KOPT-K1 (cell line): ENCODE measurements at regions not wholly inside any gene's neighbourhood (a gene's known extent, or its start where the extent isn't known, plus 50 kb on each side); places are given as distances from the start of the nearest gene placed in this dataset.
"Not testable (repeated sequence)": the region's sequence is repeated elsewhere in the genome, so short reads cannot be mapped to it uniquely, and the experiment has no call there.

Experiments used
- H3K27ac ChIP-seq: fragments of 200-600 bp; sonication (generic); 2 replicates; pipeline ENCODE4 v1.5.1; 2016; ENCODE audit warnings: antibody characterized with exemption, mild to moderate bottlenecking, low read depth, low read length; ENCODE audit not compliant: poor library complexity, severe bottlenecking
- H3K36me3 ChIP-seq: fragments of 200-600 bp; sonication (generic); 2 replicates; pipeline ENCODE4 v1.5.1; 2017; ENCODE audit warnings: antibody characterized with exemption, mild to moderate bottlenecking, low read length, moderate library complexity; ENCODE audit not compliant: insufficient read depth
- H3K9me3 ChIP-seq: fragments of 200-600 bp; sonication (generic); 2 replicates; pipeline ENCODE4 v1.5.1; 2017; ENCODE audit warnings: antibody characterized with exemption, low read length, mild to moderate bottlenecking; ENCODE audit not compliant: insufficient read depth, poor library complexity, severe bottlenecking

DNA sequence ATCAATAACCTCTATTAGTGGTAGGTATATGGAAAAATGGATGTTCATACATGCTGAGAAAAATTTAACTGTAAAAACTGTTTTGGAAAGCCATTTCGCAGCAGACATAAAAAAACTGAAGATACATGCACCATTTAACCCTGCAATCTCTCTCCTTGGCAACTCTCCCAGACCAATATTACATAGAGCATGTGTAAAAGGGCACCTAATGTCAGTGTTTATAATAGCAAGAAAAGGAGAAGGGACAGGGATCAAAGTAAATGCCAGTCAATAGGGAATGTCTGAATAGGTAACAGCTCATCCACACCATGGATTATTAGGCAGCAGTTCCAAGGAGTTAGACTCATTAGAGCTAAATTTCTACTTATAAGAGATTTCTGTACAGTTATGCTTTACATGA lies 77.2 kb downstream of the BTG1 start:
- H3K27ac ChIP-seq = no peak overlapping the region
- no peaks in the 10 kb centered on the region for H3K36me3 ChIP-seq
- peaks cover 14% of the 10 kb centered on the region for H3K9me3 ChIP-seq

DNA sequence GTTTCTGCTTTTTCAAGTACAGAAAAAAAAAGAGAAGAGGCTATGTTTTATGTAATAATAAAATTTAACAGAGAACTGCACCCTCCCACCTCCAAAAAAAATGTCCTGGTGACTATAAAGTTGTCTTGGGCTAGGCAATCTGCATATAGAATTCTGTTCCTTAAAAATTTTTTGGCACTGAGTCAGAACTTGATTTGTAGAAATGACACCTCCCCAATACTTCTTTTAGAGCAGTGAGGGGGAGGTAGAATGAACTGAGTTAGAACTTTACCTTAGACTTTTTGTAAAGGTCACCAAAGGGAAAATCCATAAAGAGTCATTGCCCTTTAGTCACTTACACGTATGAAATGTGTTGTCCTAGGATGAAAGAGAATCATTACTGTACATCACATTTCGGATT lies 80.0 kb downstream of the BTG1 start:
- Histone ChIP-seq H3K36me3 (no peaks in the 10 kb centered on the region), H3K27ac (no peak overlapping the region), H3K9me3 (no peaks in the 10 kb centered on the region)

DNA sequence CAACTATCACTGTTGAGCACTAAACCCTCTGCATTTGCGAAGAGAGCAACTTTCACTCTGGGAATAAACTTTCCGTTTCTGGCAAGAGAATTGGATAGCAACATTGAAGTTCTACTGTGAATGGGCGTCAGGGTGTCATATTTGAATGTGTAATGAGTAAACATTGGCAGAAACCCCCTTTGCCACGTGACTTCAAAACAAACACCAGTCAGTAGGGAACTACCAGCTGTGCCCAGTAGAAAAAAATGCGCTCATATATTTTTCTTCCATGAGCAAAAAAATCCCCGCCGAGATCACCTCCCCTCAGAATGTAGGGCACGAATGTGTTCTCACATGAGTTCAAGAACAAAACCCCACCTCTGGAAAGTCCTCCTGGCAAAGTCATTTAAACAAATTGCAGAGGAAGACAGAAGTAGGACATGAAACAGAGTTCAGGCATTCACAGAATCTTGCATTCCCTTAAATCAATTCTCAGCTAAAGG lies 80.6 kb downstream of the BTG1 start:
- no peak overlapping the region for H3K27ac ChIP-seq
- no peaks in the 10 kb centered on the region for H3K9me3 ChIP-seq
- no peaks in the 10 kb centered on the region for H3K36me3 ChIP-seq

DNA sequence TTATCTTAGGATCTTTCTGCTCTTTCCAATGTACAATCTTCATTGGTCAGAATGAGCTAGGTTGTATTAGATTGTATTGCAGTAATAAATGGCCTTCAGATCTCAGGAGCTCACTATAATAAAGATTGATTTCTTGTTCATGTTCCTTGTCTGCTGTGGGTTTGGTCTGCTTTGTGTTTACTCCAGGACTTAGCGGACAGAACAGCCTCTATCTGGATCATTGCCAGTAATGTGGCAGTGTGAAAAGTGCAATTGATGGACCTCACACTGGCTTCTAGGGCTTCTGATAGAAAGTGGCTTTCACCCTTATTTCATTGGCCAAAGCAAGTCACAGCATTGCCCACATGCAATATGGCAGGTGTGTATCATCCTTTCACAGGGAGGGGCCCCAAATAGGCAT lies 81.2 kb downstream of the BTG1 start:
- Histone ChIP-seq H3K36me3 (no peaks in the 10 kb centered on the region), H3K9me3 (no peaks in the 10 kb centered on the region), H3K27ac (no peak overlapping the region)

DNA sequence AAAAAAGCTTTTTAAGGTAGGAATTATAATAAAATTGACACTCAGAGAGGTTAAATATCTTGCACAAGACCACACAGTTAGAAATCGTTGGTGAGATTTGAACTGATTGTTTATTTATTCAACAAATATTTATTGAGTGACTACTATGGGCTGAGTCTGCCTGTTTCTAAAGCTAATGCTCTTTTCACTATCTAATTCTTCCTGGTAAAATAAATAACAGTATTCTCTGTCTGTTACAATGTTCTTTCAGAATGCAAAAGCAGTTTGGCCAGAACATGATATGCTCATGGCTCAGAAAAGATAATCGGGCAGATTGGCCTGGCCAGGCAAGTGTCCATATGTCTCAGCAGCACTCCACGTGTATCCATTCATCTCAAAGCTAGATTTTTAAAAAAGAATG lies 82.0 kb downstream of the BTG1 start:
- Histone ChIP-seq H3K27ac (no peak overlapping the region), H3K36me3 (no peaks in the 10 kb centered on the region), H3K9me3 (no peaks in the 10 kb centered on the region)

DNA sequence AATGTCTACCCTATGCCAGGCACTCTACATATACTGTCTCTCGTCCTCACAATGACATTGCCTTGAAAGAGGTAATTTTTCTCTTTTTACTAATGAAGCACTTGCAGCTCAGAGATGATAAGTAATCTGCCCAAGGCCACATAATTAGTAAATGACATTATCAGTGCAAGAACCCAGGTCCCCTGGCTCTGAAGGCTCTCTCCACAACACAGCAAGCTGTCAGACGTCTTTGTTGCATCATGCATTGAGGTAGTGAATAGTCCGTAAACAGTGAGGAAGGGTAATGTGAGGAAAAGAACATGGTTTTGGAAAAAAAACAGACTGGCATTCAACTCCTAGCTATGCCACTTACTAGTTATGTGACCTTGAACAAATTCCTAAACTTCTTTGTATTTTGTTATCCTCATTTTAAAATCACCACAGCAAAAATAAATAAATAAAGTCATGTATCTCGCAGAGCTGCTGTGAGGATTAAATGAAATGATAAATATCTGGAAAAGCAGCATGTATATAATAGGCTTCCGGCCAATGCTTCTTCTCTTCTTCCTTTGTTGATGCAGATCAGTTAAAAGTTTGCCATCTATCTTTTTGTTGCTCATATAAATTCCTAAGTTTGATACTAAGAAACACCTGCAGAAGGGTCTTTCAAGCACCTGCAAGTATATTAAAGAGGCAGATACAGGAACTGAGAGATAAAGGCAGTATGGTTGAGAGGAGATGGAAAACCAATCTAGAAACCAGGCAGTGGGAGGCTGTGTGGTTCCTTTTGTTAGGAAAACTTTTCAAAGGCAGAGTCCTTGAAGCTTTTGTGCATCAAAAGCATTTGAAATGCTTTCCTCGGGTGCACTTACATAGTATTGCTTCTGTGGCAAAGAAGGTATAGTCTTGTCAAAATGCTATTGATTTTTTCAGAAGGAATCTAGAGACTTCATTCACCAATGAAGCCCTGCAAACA lies 82.8 kb downstream of the BTG1 start:
- Histone ChIP-seq H3K9me3 (no peaks in the 10 kb centered on the region), H3K27ac (no peak overlapping the region), H3K36me3 (no peaks in the 10 kb centered on the region)

DNA sequence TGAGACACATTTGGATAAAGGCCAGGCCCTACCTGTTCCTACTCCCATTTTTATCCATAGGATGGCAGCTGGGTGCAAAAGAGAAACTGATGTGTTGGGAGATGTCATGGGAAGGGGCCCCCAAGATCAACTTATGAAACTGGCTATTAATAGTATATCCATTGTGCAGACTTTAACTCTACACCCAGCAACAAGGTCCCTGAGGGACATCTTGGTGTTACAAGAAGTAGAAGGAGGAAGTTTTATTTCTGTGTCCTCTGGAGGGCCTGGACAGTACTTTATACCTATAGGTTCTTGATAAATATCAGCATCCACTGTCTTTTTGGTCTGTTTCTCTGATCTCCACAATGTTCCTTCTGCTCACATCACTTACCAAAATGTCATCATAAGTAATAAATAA lies 84.6 kb downstream of the BTG1 start:
- no peaks in the 10 kb centered on the region for H3K9me3 ChIP-seq
- H3K27ac ChIP-seq = no peak overlapping the region
- H3K36me3 ChIP-seq = no peaks in the 10 kb centered on the region

DNA sequence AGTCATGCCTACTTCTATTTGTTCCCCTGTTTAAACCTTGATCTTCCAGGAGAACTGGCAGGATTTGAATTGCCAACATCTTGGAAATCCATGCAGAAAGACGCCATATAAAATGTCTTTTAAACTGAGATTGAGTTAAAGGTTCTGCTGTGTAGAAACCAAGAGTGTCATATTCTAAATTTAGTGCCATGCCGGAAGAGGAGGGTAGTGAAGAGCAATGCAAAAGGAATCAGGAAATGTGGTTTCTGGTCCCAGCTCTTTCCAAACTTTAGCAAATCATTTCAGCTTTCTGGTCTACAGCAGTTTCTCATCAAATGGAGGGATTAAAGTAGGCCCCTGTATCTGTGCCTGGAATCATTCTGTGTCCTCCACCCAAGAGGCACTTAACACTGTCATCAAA lies 85.7 kb downstream of the BTG1 start:
- Histone ChIP-seq H3K36me3 (no peaks in the 10 kb centered on the region), H3K9me3 (no peaks in the 10 kb centered on the region), H3K27ac (no peak overlapping the region)

DNA sequence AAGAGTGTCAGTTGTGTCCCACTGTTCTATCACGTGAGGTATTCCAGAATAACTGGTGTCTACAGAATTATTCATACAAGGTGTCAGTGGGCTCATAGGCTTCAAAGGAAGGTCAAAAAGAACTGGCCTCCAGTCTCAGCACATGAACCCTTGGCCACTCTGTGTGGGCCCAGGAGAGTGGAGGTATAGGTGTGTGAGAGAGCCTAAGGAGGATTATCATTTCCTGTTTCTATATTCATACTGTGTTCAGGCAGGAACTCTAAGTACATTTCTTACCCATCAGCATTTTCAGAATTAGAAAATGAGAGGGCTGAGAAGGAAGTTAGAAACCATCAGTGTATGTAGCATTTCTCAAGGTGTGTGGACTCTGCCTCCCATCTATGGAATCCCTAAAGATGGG lies 87.0 kb downstream of the BTG1 start:
- Histone ChIP-seq H3K27ac (no peak overlapping the region), H3K36me3 (no peaks in the 10 kb centered on the region), H3K9me3 (no peaks in the 10 kb centered on the region)

DNA sequence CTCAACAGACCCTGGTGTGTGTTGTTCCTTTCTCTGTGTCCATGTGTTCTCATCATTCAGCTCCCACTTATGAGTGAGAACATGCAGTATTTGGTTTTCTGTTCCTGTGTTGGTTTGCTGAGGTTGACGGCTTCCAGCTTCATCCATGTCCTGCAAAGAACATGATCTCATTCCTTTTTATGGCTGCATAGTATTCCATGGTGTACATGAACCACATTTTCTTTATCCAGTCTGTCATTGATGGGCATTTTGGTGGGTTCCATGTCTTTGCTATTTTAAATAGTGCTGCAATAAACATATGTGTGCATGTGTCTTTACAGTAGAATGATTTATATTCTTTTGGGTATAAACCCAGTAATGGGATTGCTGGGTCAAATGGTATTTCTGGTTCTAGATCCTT lies 88.9 kb downstream of the BTG1 start:
- H3K9me3 ChIP-seq, H3K36me3 ChIP-seq, H3K27ac ChIP-seq: not testable (repeated sequence)

DNA sequence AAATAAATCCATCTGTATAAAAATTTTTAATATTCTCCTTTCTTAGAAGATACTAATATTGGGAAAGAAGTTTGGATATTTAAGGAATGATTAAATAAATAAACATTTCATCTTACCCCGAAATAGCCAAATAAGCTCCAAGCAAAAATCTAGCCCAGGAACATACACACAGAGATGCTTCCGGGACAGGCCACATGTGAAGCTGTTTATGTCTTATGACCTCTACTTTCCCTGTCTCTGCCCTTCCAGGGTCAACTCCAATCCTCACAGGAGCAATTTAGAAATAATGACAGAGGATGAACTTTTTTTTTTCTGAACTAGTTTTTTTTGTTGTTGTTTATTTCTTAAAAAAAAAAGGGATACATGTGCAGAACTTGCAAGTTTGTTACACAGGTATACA lies 89.4 kb downstream of the BTG1 start:
- no peaks in the 10 kb centered on the region for H3K9me3 ChIP-seq
- H3K27ac ChIP-seq = no peak overlapping the region
- no peaks in the 10 kb centered on the region for H3K36me3 ChIP-seq

DNA sequence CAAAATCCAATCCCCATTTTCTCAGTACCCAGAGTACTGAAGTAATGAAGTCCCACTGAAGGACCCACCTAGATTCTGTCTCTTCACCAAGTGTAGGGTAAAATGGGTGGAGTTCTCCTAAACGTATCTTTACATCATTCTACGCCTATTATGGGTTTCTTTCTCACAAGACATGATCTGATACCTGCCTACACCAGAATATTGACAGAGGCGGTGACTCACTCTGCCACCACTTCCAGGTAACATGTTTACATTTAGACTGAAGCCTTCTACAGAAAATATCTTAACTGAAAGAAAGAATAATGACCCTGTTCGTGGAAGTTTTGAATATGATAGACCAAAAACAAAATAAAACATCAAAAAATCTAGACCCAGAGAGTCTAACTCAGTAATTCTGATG lies 89.8 kb downstream of the BTG1 start:
- H3K27ac ChIP-seq = no peak overlapping the region
- no peaks in the 10 kb centered on the region for H3K9me3 ChIP-seq
- no peaks in the 10 kb centered on the region for H3K36me3 ChIP-seq

DNA sequence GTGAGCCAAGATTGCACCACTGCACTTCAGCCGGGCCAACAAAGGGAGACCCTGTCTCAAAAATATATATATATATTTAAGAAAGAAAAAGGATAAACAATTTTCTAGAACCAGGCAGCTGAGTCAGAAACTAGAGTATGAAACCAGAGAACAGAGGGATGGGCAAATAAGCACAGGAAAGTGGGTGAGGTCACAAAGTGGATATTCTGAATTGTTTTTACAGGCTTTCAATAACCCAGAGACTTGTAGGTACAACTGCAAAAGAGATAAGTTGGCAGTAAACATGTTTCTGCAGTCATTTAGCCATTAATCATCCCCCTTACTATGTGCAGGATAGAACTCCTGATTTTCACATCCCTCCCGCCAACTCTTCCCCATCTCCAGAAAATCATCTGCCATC lies 94.2 kb downstream of the BTG1 start:
- no peak overlapping the region for H3K27ac ChIP-seq
- no peaks in the 10 kb centered on the region for H3K9me3 ChIP-seq
- no peaks in the 10 kb centered on the region for H3K36me3 ChIP-seq

DNA sequence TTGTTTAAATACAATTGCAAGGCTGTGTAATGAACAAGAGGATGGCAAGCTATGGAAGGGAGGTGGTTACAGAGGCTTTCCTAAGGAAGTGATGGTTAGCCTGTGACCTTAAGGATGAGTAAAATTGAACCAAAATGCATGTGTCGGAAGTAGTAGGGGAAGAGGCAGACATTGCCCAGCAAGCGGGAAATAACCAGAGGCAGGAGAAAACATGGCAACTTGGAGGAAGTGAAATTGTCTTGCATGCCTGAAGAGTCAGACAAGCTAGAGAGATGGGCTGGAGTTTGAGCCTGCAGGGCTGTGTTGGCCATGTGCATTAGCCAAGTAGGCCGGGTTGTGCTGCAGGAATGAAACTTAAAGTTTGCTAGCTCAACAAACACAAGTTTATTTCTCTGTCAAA lies 96.2 kb downstream of the BTG1 start:
- H3K27ac ChIP-seq = no peak overlapping the region

DNA sequence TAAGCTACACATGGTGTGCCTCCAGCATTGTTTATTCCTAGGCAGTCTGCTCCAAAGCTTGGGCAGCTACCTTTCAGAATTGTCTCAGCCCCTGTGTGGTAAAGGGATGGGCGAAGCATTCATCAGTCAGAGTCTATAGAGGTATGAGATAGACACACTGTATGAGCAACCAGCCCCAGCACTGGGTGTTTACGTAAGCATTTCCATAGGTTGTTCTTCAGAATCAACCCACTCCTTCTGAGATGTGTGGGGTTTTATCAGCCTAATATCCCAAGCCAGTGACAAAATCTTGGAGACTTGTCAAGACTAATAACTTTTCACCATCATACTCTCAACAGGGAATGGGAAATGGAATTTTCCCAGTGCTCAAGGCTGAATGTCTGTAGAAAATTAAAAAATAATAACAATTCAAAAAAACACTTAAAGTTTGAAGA lies 98.2 kb downstream of the BTG1 start:
- Histone ChIP-seq H3K27ac (no peak overlapping the region), H3K9me3 (no peaks in the 10 kb centered on the region), H3K36me3 (no peaks in the 10 kb centered on the region)

More for the DNA sequence above, 96.2 kb downstream of the BTG1 start:
- Histone ChIP-seq H3K9me3 (no peaks in the 10 kb centered on the region), H3K36me3 (no peaks in the 10 kb centered on the region)
